ENCODE measurements at regions not wholly inside any gene's neighbourhood (a gene's known extent, or its start where the extent isn't known, plus 50 kb on each side); places are given as distances from the start of the nearest gene placed in this dataset.
A peak's percentile ranks its signal among the peaks of the same experiment; 100 is the strongest.
"Not testable (repeated sequence)": the region's sequence is repeated elsewhere in the genome, so short reads cannot be mapped to it uniquely, and the experiment has no call there.

- DNase-seq: no peak
Measured at GRCh38 chr15:69660114-69660513, 207.5 kb downstream of the RPLP1 start.

- no peak for DNase-seq
Measured at GRCh38 chr15:69660658-69661405, 208.2 kb downstream of the RPLP1 start.

GRCh38 chr15:69661446-69661845, 208.8 kb downstream of the RPLP1 start:
- DNase-seq: no peak

- no peak for DNase-seq
Measured at GRCh38 chr15:69661871-69662644, 209.4 kb downstream of the RPLP1 start.

- no peak for DNase-seq
Measured at GRCh38 chr15:69662645-69663000, 210.0 kb downstream of the RPLP1 start.

GRCh38 chr15:69663441-69663840, 210.8 kb downstream of the RPLP1 start:
- no peak for DNase-seq

GRCh38 chr15:69663982-69664381, 211.4 kb downstream of the RPLP1 start:
- no peak for DNase-seq

- no peak for DNase-seq
Measured at GRCh38 chr15:69664572-69665571, 212.3 kb downstream of the RPLP1 start.

GRCh38 chr15:69665641-69666111, 213.1 kb downstream of the RPLP1 start:
- DNase-seq: no peak

- peak; percentile 48 for DNase-seq
Measured at GRCh38 chr15:69666441-69666882, 213.8 kb downstream of the RPLP1 start.

GRCh38 chr15:69666921-69667811, 214.5 kb downstream of the RPLP1 start:
- DNase-seq: no peak

- no peak for DNase-seq
Measured at GRCh38 chr15:69668039-69668705, 215.6 kb downstream of the RPLP1 start.

- DNase-seq: no peak
Measured at GRCh38 chr15:69668963-69669362, 216.3 kb downstream of the RPLP1 start.

GRCh38 chr15:69669446-69669845, 216.8 kb downstream of the RPLP1 start:
- DNase-seq: no peak

GRCh38 chr15:69673291-69673881, 220.8 kb downstream of the RPLP1 start:
- DNase-seq: no peak

GRCh38 chr15:69675731-69676130, 223.1 kb downstream of the RPLP1 start:
- DNase-seq: no peak

- DNase-seq: no peak
Measured at GRCh38 chr15:69677403-69677802, 224.8 kb downstream of the RPLP1 start.

GRCh38 chr15:69679623-69680228, 227.1 kb downstream of the RPLP1 start:
- no peak for DNase-seq

- not testable (repeated sequence) for DNase-seq
Measured at GRCh38 chr15:69684823-69685222, 232.2 kb downstream of the RPLP1 start.
